ENCODE measurements at regions not wholly inside any gene's neighbourhood (a gene's known extent, or its start where the extent isn't known, plus 50 kb on each side); places are given as distances from the start of the nearest gene placed in this dataset.
A peak's percentile ranks its signal among the peaks of the same experiment; 100 is the strongest.

- FAIRE-seq, result no peak
These were observed 65.0 kb upstream of the POU2AF1 start for GRCh38 chr11:111444040-111444439.

DNA sequence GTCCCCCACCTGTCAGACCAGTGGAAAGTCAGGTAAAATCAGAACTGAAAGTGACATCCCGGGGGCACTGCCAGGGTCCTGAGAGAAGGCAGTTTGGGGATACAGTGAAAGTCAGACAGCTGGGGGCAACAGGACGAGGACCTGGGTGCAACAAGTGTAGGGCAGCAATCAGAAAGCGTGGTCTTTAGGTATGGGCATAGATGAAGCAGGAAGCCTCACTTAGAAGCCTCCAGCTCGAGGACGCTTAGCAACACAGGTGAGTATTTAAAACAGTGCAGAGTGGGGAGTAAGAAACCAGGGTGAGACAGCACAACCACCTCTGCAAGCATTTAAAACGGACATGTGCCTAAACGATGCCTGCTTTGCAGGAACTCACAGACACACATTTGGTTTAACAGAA lies 64.6 kb upstream of the POU2AF1 start:
- no peak for FAIRE-seq

DNA sequence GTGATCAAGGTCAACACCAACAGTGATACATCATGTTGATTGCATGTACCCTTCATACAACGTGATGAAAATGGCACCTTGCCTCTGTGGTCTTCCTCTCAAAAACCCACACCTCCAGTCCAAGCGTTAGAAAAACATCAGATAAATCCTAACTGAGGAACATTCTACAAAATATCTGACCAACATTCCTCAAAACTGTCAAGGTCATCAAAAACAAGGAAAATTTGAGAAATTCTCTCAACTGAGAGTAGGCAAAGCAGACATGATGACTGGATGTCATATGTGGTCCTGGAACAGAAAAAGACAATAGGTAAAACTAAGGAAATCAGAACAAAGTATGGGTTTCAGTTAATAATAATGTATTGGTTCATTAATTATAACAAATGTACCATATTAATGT lies 64.0 kb upstream of the POU2AF1 start:
- no peak for FAIRE-seq

- FAIRE-seq, result no peak
These were observed 62.4 kb upstream of the POU2AF1 start for GRCh38 chr11:111441443-111441842.

- FAIRE-seq, result no peak
These were observed 61.5 kb upstream of the POU2AF1 start for GRCh38 chr11:111440416-111441205.

- FAIRE-seq, result no peak
These were observed 60.8 kb upstream of the POU2AF1 start for GRCh38 chr11:111439901-111440300.

GRCh38 chr11:111438846-111439520 lies 59.9 kb upstream of the POU2AF1 start:
- no peak for FAIRE-seq

DNA sequence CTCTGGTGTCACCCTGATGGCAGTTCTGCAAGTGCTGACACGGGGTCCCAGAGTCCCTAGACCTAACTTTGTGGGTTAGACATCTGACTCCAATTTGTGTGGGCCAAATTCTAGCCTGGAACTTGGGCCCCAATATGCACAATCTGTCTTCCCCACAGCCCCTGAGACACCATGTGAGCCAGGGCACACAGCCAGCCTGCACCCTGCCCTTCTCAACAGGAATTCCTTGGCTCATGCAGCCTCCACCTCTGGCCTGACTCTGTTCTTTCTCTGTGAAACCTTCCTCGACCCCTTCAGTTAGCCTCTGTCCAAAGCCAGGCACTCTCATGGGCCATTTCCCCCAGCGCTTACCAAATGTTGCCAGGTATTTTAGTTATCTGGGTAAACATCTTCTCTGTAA lies 59.1 kb upstream of the POU2AF1 start:
- FAIRE-seq, result no peak

GRCh38 chr11:111435046-111435698 lies 56.1 kb upstream of the POU2AF1 start:
- no peak for FAIRE-seq

DNA sequence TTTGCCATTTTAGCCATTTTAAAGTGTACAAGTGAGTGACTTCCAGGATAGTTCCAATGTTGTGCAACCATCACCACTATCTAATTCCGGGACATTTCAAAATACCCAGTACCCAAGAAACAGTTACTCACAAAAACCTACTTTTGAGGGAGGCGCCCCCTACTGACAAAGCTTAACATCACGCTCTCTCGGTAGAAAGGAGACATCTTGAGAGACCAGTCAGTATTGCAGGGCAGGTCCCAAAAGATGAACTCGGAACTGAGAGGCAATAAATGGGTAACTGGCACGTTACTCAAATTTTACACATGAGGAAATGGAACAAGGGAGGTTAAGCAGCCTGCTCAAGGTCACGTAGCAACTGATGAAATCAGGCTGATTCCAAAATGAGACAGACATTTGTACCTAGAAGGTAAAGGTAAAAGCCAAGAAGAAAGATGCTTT lies 50.0 kb upstream of the POU2AF1 start:
- peak; percentile 61 for FAIRE-seq

All from colon (tissue), 2 donors.